GM21381 (cell line): ENCODE measurements at regions not wholly inside any gene's neighbourhood (a gene's known extent, or its start where the extent isn't known, plus 50 kb on each side); places are given as distances from the start of the nearest gene placed in this dataset.
"Not testable (repeated sequence)": the region's sequence is repeated elsewhere in the genome, so short reads cannot be mapped to it uniquely, and the experiment has no call there.

ENCODE experiments used
- ATAC-seq: cut with Tn5 transposase; IDR thresholded peaks from one replicate; pipeline ENCODE4 v1.9.1; 2021; ENCODE audit warnings: mild to moderate bottlenecking, moderate library complexity; ENCODE audit not compliant: unreplicated experiment

GRCh38 chr4:170374770-170375169 lies 285.0 kb upstream of the AADAT start:
- ATAC-seq, result peak; percentile 100

GRCh38 chr4:170348945-170349344 lies 259.2 kb upstream of the AADAT start:
- ATAC-seq, result no peak

GRCh38 chr4:170347191-170347590 lies 257.4 kb upstream of the AADAT start:
- ATAC-seq, result not testable (repeated sequence)

GRCh38 chr4:170339522-170339921 lies 249.8 kb upstream of the AADAT start:
- ATAC-seq, result no peak

- peak; percentile 89 for ATAC-seq
These were observed 246.6 kb upstream of the AADAT start for GRCh38 chr4:170336238-170336775.

GRCh38 chr4:170325599-170325998 lies 235.8 kb upstream of the AADAT start:
- ATAC-seq, result no peak

- no peak for ATAC-seq
These were observed 233.9 kb upstream of the AADAT start for GRCh38 chr4:170323623-170324022.

GRCh38 chr4:170307182-170307581 lies 217.4 kb upstream of the AADAT start:
- no peak for ATAC-seq

GRCh38 chr4:170306208-170306607 lies 216.5 kb upstream of the AADAT start:
- ATAC-seq, result no peak

GRCh38 chr4:170305627-170306026 lies 215.9 kb upstream of the AADAT start:
- no peak for ATAC-seq

- ATAC-seq, result no peak
These were observed 191.3 kb upstream of the AADAT start for GRCh38 chr4:170281027-170281426.

- ATAC-seq, result no peak
These were observed 188.7 kb upstream of the AADAT start for GRCh38 chr4:170278460-170278859.

GRCh38 chr4:170274616-170275015 lies 184.9 kb upstream of the AADAT start:
- no peak for ATAC-seq

GRCh38 chr4:170272959-170273358 lies 183.2 kb upstream of the AADAT start:
- no peak for ATAC-seq

GRCh38 chr4:170271723-170272122 lies 182.0 kb upstream of the AADAT start:
- no peak for ATAC-seq

- ATAC-seq, result no peak
These were observed 180.9 kb upstream of the AADAT start for GRCh38 chr4:170270628-170271027.

GRCh38 chr4:170269950-170270349 lies 180.2 kb upstream of the AADAT start:
- no peak for ATAC-seq

- ATAC-seq, result peak; percentile 98
These were observed 169.9 kb upstream of the AADAT start for GRCh38 chr4:170259631-170260153.

GRCh38 chr4:170256807-170257206 lies 167.1 kb upstream of the AADAT start:
- no peak for ATAC-seq

- no peak for ATAC-seq
These were observed 158.8 kb upstream of the AADAT start for GRCh38 chr4:170248576-170248975.

- ATAC-seq, result no peak
These were observed 158.3 kb upstream of the AADAT start for GRCh38 chr4:170248029-170248428.

GRCh38 chr4:170247596-170247995 lies 157.8 kb upstream of the AADAT start:
- ATAC-seq, result no peak

GRCh38 chr4:170243662-170244288 lies 154.0 kb upstream of the AADAT start:
- no peak for ATAC-seq
